SK-N-MC (cell line): ENCODE measurements at regions not wholly inside any gene's neighbourhood (a gene's known extent, or its start where the extent isn't known, plus 50 kb on each side); places are given as distances from the start of the nearest gene placed in this dataset.

Source experiments
- EZH2 ChIP-seq: fragments of 200-600 bp; sonication (generic); IDR thresholded peaks from one replicate; pipeline ENCODE4 v1.6.1; 2017; ENCODE audit warnings: antibody characterized with exemption
- POLR2AphosphoS5 ChIP-seq: IDR thresholded peaks from 2 replicates; pipeline ENCODE4 v1.6.1; 2012; ENCODE audit warnings: mild to moderate bottlenecking, low read depth, low read length, borderline replicate concordance

- no peak for TF ChIP-seq EZH2
- TF ChIP-seq POLR2AphosphoS5 = no peak
These were observed 317.1 kb downstream of the CBLL2 start for GRCh38 chrX:22589845-22590244.
